ENCODE measurements at regions not wholly inside any gene's neighbourhood (a gene's known extent, or its start where the extent isn't known, plus 50 kb on each side); places are given as distances from the start of the nearest gene placed in this dataset.

DNA sequence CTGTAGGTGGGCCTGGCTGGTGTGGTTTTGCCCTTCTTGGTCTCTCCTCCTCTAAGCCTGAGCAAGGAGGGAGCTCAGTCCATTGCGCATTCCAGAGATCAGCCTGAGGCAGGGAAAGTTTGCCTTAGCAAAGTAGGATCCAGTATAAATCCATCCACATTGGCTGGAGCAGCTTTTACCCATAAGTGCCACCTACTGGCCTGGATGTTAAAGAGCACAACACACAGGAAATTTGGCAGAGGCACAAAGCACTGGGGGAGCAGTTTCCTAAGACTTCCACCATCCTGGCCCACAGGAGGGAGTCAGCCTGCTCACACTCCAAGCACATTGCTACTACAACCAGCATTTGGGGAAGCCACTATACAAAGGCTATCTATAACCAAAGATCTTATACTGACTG is 1124.2 kb downstream of the SLITRK1 start:
- no peak for DNase-seq

DNA sequence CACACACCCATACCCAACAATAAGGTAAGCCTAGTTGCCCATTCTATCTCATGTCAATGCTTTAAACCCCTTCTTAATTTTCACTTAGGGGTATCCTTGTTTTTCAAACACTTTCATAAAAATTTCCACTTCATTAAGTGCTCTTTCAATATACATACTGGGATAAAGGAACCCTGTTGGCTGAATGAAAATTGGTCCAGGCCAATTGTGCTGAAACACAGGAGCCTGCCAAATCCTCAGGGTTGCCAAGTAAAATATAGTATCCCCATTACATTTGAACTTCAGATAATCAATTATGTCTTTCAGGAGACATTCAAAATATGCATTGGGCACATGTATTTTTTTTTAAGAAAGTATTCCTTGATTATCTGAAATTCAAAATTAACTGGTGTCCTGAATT is 1131.1 kb downstream of the SLITRK1 start:
- no peak for DNase-seq

DNA sequence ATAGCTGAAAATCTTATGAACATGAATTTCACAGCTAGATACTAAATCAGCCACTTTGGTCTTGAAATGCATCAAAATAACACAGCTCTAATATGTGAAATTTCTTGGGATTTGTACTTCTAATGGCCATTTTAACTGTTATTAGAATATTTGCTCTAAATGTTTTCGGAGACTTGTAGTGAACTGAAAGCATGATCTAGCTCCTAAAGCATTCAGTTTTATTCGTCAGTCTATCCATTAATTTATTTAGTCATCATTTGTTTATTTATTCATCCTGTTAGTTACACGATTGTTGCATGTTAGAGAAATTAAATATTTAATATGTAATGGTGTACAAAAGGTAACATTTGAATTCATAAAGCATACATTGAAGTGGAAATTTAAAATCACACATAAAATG is 1132.7 kb downstream of the SLITRK1 start:
- no peak for DNase-seq

DNA sequence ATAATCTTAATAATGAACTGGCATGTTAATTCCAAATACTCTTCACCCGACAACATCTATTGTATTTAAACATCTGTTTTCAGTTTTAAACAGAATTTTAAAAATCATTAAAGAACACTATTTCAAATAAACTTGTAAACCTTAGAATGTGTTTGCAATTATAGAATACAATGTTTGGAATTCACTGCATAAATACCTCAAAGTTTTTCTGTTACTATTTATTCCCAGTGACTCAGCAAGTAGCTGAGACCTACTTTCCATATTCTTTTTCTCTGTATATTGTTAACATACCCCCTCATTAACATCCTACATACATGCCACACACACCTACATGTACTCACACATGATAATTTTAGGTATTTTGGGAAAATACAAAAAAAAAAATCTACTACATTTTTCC is 1134.3 kb downstream of the SLITRK1 start:
- DNase-seq = no peak

DNA sequence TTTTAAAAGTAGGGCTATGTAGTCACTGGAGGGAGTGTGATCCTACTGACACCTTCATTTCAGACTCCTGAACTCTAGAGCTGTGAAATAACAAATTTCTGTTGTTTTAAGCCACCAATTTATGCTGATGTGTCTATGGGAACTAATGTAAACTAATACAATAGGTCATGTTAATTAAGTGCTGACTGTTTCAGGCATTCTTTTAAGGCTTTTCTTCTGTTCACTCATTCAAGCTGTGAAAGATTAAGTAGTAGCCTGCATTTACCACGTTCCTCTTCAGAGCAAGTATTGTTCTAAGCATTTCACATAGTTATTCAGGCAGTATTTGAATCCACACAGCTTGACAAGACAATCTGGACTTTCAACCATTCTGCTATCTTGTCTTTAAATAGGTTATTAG is 1135.0 kb downstream of the SLITRK1 start:
- DNase-seq = no peak

DNA sequence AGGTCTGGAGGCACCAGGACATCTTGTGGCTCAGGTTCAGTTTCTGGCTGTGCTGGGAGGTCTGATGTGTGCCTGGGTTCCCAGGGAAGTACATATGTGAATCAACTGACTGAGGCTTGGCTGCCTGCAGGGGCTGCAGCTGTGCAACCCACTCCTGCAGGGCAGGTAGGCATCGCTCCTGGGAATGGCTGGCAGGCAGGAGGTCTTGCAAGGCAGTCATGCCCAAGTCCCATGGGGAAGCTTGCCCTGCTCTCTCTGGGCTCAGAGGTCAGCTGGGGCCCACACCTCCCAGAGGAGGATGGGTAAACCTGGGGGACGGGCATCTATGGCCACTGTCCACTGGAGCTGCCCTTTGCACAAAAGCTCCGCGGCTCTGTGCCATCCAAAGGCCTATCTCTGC is 1141.8 kb downstream of the SLITRK1 start:
- no peak for DNase-seq

DNA sequence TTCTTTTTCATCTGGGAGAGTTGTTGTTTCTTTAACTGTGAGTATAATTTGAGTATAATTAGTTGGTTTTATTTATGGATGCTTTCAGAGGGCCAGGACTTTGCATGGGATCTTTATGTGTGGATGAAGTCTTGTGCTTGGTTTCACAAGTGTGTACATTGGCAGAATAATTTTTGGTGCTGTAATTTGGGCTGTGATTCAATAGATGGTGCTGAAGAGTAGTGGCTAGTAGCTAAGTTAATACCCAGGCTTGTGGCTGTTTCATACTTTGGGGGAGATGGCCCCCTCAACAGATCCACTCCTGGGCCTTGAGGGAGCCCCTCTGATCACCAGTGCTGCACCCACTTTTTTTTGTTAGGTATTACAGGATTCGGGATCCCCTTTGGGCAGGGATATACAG is 1142.4 kb downstream of the SLITRK1 start:
- DNase-seq = no peak

DNA sequence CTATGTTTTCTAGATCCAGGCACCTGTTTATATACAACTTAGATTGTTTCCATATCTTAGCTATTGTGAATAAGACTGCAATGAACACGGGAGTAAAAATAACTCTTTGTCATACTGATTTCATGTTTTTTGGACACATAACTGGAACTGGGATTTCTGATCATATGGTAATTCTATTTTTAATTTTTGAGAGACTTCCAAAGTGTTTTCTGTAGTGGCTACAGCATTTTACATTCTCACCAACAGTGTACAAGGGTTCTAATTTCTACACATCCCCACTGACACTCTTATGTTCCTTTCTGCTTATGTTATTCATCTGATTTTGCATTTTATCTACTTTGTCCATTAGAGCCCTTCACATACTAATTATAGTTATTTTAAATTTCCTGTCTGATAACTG is 1152.9 kb downstream of the SLITRK1 start:
- no peak for DNase-seq

DNA sequence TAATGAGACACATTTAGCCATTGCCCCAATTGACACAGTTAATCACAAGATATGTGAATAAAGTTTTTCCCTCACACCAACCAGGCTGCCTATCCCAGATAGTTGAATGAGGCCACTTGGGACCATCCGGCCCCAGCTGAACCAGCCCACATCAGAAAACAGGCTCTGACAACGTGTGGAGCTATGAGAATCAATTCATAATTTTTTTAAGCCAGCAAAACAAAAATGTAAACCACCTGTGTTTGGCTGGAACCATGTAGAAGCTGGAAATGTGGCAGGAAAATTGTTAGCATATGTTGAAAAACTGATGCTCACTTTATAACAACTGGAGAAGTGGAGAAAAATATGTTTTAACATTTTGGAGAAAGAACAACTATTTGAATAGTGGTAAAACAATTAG is 1161.3 kb downstream of the SLITRK1 start:
- DNase-seq = no peak

DNA sequence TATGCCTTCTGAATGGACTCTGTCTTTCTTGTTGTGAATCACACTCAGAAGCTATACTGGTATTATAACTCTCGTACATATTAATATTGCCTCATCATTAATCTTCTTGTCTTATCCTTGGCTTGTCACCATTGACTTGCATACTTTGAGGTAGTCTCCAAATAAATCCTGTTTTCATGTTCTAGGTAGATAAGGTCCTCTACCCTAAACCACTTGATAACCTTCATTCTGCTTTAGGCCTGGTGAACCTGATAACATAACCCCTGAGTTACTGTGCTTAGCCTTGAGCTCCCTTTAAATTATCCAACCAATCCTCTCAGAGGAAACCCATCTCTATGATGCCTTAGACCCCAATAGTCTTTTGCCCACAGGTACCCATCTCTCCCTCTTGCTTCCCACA is 1162.3 kb downstream of the SLITRK1 start:
- DNase-seq = no peak

DNA sequence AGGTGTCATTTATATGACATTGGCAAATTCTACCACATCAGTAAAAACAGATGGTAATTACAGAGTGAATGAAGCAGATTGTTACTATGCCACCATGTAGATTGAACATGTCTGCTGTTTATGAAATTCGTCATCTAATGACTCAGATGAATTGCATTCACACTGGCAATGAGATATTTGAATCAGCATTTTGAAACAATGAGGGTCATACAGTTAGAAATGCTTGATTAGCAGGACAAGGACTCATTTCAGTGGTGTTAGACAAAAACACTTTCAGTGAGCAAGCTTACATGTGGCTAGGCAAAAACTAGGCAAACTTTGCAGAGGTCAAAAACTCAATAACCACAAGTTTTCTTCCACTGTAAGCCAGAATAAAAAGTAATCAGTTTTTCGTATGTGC is 1165.0 kb downstream of the SLITRK1 start:
- DNase-seq = no peak

DNA sequence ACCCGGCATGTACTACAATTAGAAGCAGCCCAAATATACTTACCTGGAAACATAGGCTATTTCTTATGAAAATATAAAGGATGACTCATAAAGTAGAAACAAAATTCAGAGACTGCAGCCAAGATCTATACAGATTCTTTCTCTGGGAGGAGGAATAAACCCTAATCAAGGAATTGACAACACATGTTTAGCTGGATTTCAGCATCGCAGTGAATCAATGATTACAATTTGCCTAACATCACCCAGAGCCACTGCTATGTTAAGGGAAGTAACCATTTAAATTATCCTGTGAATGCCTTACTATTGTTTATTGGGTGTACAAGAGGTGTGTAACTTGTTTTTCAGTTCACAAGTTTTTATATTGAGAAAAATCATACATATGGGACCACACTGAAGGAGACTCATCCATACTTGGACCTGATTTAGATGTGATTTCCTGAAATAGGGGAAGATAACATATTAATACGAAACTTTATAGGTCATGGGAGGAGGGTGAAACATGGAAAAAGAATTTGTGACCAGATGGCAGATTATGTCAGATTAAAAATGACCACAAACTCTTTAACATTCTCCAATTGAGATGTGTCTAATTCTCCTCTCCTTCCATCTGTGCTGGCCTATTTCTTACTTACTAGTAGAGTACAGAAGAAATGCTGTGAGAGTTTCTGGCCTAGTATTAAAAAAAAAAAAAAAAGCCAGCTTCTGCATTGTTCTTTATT is 1168.4 kb downstream of the SLITRK1 start:
- DNase-seq = no peak

DNA sequence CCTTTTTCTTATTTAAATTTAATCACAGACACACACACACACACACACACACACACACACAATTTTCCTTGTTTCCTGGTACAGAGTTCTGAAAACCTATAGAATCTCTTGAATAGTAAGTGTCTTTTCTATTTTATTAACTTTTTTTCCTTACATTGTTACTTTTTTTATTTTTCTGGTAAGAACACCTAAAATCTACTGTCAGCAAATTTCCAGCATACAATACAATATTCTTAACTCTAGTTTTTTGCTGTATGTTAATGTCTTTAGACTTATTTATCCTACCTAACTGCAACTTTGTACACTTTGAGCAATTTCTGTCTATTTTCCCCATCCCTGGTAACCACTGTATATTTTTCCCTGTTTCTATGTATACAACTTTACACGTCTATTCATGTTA is 1179.8 kb downstream of the SLITRK1 start:
- DNase-seq = no peak

DNA sequence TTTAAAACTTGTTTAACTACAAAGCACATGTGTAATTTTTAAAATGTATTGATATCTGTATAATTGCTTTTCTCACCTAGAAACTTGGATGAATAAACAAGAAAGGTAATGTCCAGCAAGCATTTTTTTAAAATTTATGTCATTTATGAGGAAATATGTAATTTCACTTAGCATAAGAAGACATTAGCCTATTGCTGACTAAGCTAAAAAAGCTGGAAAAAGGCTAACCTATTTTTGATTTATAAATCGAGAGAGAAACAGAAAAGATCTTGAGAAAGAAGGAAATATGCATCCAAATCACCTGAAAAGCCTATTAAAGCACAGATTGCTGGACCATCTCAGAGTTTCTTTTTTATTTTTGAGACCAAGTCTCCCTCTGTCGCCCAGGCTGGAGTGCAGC is 1181.3 kb downstream of the SLITRK1 start:
- DNase-seq = no peak

DNA sequence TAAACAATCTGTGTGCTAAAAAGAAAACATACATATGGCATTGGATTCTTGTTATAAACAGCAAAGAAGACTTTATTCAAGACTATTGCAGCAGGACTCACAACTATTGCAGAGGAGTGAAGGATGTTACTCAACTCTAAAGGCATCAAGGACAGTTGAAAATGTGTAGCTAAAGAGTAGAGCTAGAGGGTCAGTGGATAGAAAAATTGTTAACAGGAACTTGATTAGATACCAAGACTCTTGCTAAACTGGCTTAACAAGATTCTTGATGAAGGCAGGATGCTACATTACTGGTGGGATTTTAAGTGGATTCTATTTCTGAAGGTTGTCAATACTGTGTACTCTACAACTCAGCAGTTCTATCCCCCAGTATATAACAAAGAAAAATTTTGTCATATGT is 1183.3 kb downstream of the SLITRK1 start:
- DNase-seq = no peak

DNA sequence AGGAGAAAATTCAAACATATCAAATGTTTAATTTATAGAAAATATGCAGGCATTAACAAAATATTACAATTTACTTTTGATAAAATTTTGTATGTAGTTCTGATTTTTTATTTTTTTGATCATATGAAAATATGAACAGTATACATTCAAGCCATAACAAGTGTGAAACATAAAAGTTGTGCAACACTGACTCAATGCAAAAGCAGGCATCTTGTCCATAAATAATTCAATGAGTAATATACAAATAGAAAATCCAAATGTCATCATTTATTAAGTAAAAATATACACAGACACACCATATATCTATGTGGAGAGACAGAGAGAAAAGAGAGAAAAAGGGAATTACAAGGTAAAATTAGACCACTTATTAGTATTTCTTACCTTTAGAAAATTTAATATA is 1183.9 kb downstream of the SLITRK1 start:
- no peak for DNase-seq

DNA sequence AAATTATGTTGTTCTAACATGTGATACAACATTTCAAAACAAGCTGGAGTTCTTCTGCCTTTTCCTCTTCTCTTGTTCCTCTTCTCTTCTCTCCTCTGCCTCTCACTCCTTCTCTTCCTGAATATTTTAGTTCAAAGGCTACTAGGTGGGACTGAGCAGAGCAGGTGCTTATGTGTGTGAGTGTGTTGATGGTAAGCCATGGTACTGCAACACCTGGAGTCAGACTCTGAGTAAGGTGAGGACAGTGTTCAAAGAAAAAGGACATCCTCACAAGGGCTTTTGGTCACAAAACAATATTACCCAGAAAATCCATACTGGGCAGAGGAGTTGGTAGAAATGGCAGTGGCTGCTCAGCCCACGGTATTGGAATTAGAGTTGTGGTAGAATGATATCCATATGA is 1188.7 kb downstream of the SLITRK1 start:
- DNase-seq = no peak

DNA sequence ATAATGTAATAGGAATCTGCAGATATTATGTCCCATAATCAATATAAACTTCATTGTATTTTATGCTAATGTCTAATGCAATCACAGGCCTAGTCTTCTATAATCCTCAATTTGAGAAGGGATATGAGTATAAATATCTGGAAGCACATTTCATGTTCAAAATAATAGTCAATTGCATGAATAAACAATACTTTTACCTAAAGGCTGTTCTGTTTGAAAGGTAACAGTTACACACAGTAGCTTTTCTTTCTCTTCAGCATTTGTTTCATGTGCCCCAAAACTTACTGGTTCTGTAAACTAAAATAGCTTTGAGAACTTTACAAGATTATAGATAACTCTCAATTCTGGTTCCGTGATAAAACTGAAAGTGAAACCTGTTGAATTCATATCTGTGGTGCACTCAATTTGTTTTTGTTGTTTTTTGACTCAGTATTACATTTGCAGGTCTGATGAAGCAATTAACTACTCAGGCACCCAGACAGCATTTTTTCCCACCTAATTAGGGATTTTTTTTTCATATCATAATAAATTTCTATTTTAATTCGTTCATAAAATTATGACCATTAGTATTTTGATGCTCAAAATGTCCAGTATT is 1193.8 kb downstream of the SLITRK1 start:
- DNase-seq = no peak

DNA sequence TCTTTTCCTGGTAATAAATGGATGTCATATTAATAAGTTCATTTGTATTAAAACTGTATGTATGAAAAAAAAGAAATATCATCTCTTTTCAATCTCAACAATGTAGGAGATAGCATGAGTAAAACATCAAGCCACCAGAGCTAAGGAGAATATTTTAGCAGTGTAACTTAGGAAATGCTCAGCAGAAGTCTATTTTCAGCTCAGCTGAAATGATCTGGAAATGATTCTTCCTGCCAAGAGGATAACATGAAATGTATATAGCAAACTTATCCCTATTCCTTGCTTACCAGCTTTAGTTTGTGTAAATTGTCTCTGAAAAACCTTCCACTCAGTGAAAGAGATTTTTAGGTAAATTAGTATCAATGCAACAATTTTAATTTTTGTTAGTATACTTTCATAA is 1194.4 kb downstream of the SLITRK1 start:
- no peak for DNase-seq

DNA sequence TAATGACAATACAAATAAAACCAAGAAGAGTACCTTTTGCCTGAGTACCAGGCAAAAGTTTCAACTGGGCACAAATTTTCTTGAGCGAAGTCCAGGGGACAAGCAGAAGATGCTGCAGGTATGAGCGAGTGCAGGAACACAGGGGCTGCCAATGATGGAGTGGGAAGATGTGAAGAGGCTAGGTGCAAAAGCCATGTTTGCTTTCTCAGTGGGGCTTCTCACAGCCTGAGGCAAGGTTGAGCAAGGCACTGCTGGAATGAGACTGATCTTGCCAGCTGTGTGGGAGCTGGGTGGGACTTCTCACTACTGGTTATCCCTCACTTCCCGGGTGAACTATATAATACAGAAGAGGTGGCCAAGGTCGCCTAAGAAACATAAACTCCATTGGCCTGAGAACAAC is 1200.7 kb downstream of the SLITRK1 start:
- no peak for DNase-seq

DNA sequence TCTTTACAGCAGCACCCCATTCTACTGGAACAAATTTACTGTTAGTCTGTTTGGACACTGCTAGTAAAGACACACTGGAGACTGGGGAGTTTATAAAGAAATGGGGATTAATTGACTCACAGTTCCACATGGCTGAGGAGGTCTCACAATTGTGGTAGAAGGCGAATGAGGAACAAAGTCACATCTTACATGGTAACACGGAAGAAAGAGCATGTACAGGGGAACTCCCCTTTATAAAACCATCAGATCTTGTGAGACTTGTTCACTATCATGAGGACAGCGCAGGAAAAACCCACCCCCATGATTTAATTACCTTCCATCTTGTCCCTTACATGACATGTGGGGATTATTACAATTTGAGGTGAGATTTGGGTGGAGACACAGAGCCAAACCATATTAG is 1204.2 kb downstream of the SLITRK1 start:
- no peak for DNase-seq

DNA sequence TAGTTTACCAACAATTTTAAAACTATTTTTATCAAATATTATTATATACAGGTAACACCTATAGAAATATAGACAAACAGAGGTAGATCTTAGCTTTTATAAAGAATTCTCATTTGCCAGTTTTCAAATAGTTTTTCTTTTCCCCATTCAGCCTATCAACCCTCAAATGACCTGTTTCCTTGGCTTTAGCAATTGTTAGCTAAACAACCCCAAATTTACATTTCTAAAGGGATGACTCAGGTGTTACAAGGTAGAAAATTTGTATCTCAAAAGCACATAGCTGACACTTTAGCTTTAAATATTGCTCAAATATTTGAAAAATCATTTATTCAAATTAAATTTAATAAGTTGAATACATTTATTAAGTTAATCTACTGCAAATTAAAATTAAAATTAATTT is 1207.2 kb downstream of the SLITRK1 start:
- DNase-seq = no peak

DNA sequence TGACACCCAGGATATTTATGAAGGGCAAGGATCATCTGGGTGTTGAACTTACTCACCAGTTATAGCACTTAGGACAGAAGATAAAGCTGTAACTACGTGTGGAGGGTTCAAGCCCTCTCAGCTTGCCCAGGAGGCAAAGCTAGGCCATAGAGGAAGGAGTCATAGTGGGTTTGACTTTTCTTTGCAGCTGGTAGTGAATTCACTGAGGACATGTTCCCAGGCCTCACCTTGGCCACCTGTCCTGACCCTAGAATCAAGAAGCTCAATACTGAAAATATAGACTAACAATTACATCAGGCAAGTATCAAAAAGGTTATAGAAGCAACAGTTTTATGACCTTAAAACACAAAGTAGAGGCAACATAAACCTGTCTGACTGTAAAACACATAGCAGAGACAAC is 1207.7 kb downstream of the SLITRK1 start:
- DNase-seq = no peak

DNA sequence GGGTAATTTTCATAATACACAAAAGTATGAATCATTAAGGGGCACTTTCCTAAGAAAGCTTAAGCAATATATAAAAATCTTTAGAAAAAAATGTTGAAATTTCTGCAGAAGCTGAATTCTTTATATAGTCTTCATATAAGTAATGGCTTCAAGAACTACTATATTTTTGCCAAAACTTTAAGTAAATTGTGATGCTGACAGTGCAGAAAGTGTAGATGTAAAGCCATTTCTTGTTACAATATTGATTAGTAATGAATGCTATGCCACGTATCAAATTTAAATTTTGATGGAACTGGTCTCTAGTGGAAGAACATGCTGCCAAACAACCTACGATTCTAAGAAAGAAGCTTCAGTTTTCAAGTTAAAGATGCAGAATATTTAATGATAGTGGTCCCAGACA is 1210.0 kb downstream of the SLITRK1 start:
- no peak for DNase-seq

DNA sequence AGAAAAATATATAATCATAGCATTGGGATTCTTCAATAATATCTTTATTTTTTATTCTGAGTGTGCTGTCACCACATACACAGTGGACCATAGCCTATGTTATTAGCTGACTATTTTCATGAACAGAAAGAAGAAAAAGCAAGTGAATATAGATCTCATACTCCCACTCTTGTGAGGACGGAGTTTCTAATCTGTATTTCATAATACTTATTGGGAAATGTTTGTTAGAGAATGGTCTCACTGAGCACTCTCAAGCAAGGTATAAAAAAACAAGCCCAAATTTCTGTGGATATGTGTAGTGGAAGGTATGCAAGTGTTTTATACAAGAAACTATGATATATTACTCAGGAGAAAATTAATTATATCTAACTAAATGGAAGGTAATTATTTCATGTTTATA is 1218.1 kb downstream of the SLITRK1 start:
- DNase-seq = no peak

Data from GDM1 (cell line).